A673 (cell line): ENCODE measurements at regions not wholly inside any gene's neighbourhood (a gene's known extent, or its start where the extent isn't known, plus 50 kb on each side); places are given as distances from the start of the nearest gene placed in this dataset.

Source experiments
- CTCF ChIP-seq: fragments of 300-800, 200-600 bp; sonication (generic); conservative IDR thresholded peaks from 2 replicates; pipeline ENCODE4 v1.5.1; 2017; ENCODE audit warnings: low read depth, mild to moderate bottlenecking, antibody characterized with exemption, low read length, moderate library complexity, mixed read lengths
- EZH2 ChIP-seq: fragments of 200-600 bp; sonication (generic); IDR thresholded peaks from 2 replicates; pipeline ENCODE4 v1.6.1; 2017; ENCODE audit warnings: borderline replicate concordance, low read depth, mild to moderate bottlenecking, mixed read lengths, antibody characterized with exemption, low read length; ENCODE audit not compliant: poor library complexity, severe bottlenecking

- TF ChIP-seq CTCF (no peak), EZH2 (no peak)
Measured at GRCh38 chr2:139495851-139496250, 715.7 kb upstream of the NXPH2 start.
